ENCODE measurements at regions not wholly inside any gene's neighbourhood (a gene's known extent, or its start where the extent isn't known, plus 50 kb on each side); places are given as distances from the start of the nearest gene placed in this dataset.
"Not testable (repeated sequence)": the region's sequence is repeated elsewhere in the genome, so short reads cannot be mapped to it uniquely, and the experiment has no call there.

GRCh38 chr5:51165621-51166020, 217.6 kb upstream of the ISL1 start:
- not testable (repeated sequence) for DNase-seq (ENCODE audit: low read depth)

GRCh38 chr5:51172903-51173626, 210.2 kb upstream of the ISL1 start:
- DNase-seq (ENCODE audit: low read depth): no peak

- DNase-seq (ENCODE audit: low read depth): no peak
Measured at GRCh38 chr5:51181208-51181894, 201.9 kb upstream of the ISL1 start.

- DNase-seq (ENCODE audit: low read depth): no peak
Measured at GRCh38 chr5:51185850-51186329, 197.4 kb upstream of the ISL1 start.

- DNase-seq (ENCODE audit: low read depth): no peak
Measured at GRCh38 chr5:51188001-51188591, 195.2 kb upstream of the ISL1 start.

- DNase-seq (ENCODE audit: low read depth): no peak
Measured at GRCh38 chr5:51194671-51195070, 188.6 kb upstream of the ISL1 start.

- DNase-seq (ENCODE audit: low read depth): no peak
Measured at GRCh38 chr5:51201024-51201423, 182.2 kb upstream of the ISL1 start.

GRCh38 chr5:51201708-51202107, 181.5 kb upstream of the ISL1 start:
- no peak for DNase-seq (ENCODE audit: low read depth)

- no peak for DNase-seq (ENCODE audit: low read depth)
Measured at GRCh38 chr5:51202161-51202560, 181.1 kb upstream of the ISL1 start.

GRCh38 chr5:51203598-51203997, 179.7 kb upstream of the ISL1 start:
- no peak for DNase-seq (ENCODE audit: low read depth)

- DNase-seq (ENCODE audit: low read depth): no peak
Measured at GRCh38 chr5:51208296-51208695, 175.0 kb upstream of the ISL1 start.

- no peak for DNase-seq (ENCODE audit: low read depth)
Measured at GRCh38 chr5:51214746-51215145, 168.5 kb upstream of the ISL1 start.

- no peak for DNase-seq (ENCODE audit: low read depth)
Measured at GRCh38 chr5:51225789-51226742, 157.2 kb upstream of the ISL1 start.

- DNase-seq (ENCODE audit: low read depth): no peak
Measured at GRCh38 chr5:51227963-51228470, 155.2 kb upstream of the ISL1 start.

- DNase-seq (ENCODE audit: low read depth): no peak
Measured at GRCh38 chr5:51230336-51230735, 152.9 kb upstream of the ISL1 start.

GRCh38 chr5:51242456-51242855, 140.8 kb upstream of the ISL1 start:
- no peak for DNase-seq (ENCODE audit: low read depth)

- not testable (repeated sequence) for DNase-seq (ENCODE audit: low read depth)
Measured at GRCh38 chr5:51250957-51251356, 132.3 kb upstream of the ISL1 start.

GRCh38 chr5:51271261-51271660, 112.0 kb upstream of the ISL1 start:
- DNase-seq (ENCODE audit: low read depth): no peak

- no peak for DNase-seq (ENCODE audit: low read depth)
Measured at GRCh38 chr5:51273021-51273420, 110.2 kb upstream of the ISL1 start.

- no peak for DNase-seq (ENCODE audit: low read depth)
Measured at GRCh38 chr5:51273871-51274270, 109.4 kb upstream of the ISL1 start.

GRCh38 chr5:51275428-51275827, 107.8 kb upstream of the ISL1 start:
- DNase-seq (ENCODE audit: low read depth): no peak

GRCh38 chr5:51276250-51276649, 107.0 kb upstream of the ISL1 start:
- no peak for DNase-seq (ENCODE audit: low read depth)

Data from CMK (cell line).